HG02642 (cell line): ENCODE measurements at regions not wholly inside any gene's neighbourhood (a gene's known extent, or its start where the extent isn't known, plus 50 kb on each side); places are given as distances from the start of the nearest gene placed in this dataset.
A peak's percentile ranks its signal among the peaks of the same experiment; 100 is the strongest.

Experiments used
- ATAC-seq: cut with Tn5 transposase; IDR thresholded peaks from one replicate; pipeline ENCODE4 v1.9.1; 2021; ENCODE audit warnings: mild to moderate bottlenecking; ENCODE audit not compliant: unreplicated experiment, poor library complexity

DNA sequence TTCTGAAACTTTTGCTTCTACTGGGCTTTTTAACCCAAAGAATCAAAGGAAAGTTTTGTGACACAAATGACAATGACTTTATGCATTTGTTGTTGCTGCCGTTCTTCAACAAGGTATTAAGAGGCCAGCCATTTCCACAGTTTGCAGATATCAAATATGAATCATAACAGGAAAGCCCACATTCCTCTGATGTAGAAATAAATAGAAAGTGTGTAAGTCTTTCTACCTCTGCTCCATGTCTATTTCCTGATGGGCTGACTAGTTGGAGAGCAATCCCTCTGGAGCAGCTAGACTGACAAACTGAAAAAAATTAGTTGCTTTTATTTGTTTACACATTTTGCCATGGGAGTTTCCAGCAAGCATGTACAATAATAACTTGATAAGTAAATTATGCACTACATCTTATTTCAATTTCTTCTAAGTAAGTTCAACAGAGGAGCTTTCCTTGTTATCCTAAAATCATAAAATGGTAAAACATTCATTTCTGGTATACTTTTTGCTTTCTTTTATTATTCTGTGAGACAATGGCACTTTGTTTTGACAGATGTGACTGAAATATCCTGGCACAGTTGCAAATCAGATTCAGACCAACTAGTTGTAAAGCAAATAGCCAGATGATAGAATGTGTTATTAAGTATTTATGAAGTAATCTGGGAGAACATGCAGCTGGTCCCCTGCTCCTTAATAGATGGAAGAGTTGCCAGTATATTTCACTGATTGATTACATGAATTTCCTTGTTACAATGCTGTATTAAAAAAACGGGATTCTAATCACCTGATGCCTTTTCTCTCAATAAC is 266.7 kb downstream of the METTL4 start:
- ATAC-seq, result no peak

DNA sequence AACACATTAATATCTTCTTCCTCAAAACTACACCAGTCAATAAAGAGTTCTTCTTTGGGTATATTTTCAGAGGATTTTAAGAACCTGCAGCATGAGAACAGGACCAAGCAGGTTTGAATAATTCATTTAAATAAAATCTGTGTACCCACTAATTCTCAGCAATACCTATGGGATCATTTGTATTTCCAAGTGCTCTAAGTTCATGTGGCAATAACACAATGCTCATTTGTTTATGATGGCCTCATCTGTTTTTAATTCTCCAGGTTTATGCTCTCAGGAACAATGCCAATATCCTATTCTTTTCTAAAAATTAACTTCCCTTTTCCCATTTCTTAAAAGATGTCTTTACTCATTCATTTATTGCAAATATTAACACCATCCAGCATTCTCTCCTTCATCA is 264.7 kb downstream of the METTL4 start:
- ATAC-seq, result no peak

GRCh38 chr18:2310886-2311285 is 260.4 kb downstream of the METTL4 start:
- no peak for ATAC-seq

DNA sequence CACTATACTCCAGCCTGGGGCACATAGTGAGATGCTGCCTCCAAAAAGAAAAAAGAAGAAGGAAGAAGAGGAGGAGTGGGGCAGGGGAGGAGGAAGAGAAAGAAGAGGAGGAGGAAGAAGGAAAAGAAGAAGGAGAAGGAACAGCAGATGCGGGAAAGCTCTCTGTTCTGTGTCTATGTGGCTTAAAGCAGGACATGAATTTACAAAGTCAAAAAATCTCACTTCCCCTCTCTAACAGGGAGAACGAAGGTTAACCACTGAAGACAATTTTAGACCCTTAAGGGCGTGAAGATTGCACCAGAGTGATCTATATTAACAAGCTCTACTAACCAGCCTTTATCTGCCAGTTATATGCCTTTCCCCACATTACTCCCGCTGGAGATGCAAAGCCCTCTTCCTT is 258.9 kb downstream of the METTL4 start:
- ATAC-seq, result peak; percentile 67

DNA sequence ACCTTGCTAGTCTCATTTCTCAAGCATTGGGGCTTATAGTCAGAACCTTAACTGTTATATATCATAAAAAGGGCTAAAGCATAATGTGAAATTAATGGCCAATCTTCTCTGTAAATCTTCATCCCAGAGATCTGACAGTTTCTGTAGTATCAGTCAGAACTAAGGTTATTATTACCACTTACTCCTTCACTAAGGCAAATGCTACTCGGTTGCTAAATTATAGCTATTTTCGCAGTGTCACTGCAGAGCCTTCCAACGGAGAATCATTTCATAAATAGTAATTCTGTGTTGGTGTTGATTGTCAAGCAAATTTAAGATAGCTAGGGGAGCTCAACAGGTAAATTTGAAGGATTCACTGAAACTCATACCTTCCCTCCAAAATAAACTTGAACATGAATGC is 258.0 kb downstream of the METTL4 start:
- no peak for ATAC-seq

DNA sequence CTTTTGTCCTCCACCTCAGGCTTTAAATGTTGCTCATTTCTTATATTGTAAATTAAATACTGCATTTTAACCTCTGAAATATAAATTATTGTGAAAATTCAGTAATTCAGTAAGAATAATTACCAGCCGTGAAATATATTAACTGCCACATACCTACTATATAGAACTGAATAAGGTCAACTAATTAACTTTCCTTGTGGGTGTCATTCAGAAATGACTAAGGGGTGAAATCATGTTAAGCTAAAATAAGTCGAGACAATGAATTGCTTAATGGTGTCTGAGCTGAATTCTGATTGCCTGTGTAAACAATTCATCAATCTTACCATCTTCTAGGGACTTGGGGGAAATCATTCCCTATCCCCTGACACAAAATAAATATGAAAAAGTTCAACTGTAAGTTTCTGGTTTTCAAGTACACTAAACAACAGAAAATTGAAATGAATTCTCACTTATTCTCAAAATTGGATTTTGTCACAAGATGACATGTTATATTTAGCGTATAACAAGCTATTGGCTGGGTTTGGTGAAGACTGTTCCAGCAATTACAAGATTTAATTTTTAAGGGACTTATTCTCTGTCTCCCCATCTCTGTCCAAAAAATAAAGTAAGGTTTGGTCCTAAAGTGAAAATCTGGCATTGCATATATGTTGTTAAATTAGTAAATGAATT is 255.1 kb downstream of the METTL4 start:
- no peak for ATAC-seq

- ATAC-seq, result no peak
These were observed 254.3 kb downstream of the METTL4 start for GRCh38 chr18:2316751-2317696.

GRCh38 chr18:2324459-2324858 is 246.8 kb downstream of the METTL4 start:
- no peak for ATAC-seq

DNA sequence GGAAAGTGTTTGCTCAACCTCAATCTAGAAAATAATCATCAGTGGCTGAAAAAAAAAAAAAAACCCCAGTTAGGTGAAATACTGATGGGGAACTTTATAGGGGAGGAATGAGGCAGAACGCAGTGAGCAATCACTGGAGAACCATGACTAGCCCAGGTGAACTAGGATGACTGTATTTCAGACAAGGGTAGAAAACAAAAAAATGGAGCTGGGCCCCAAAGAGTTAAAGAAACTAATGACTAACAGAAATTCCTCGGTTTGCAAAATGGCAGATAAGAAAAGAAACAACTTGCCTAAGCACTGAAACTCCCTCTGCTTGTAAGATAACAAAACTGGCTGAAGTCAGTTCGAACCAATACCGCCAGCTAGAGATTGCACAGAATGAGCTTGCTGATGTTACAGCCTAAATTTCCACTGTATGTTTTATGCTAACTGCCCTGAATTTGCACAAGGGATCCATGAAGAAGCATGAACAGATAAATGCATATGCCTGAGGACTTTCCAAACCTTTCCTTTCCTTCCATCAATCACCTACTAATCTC is 245.9 kb downstream of the METTL4 start:
- ATAC-seq, result no peak

DNA sequence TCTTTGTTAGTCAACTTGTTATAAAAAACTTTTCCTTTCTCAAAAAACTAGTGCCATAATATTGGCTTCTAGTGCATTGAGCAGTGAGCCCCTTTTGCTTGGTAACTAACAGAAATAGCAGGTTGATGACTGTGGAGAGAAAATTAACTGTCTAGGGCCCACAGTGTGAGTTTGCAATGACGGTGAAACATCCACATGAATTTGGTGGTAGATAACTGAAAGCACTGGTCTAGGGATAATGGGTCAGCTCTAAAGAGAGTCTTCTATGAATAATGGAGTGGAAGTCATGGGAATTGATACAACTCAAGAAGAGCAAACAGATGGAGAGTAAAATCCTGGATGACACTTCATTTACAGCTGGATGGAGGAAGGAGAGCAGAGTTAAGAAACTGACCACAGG is 245.4 kb downstream of the METTL4 start:
- ATAC-seq, result no peak

DNA sequence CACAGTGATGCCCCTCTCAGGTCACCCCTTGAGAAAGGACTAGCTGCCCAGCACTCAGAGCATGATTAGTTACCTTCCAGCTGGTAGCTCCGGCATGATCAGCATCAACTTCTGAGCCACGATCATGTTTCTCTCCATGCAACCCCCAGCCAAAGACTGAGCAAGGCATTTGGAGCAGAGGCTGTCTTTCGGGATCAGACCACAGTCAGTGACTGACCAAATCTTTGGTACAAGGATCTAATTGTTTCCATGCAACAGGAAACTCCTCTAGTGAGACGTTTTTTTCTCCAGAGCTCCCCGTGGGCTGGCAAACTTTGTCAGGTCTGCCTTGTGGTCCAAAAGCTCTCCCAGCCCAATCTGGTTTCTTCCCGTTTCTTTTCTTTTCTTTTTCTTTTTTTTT is 244.3 kb downstream of the METTL4 start:
- no peak for ATAC-seq

GRCh38 chr18:2330764-2331163 is 240.5 kb downstream of the METTL4 start:
- no peak for ATAC-seq

DNA sequence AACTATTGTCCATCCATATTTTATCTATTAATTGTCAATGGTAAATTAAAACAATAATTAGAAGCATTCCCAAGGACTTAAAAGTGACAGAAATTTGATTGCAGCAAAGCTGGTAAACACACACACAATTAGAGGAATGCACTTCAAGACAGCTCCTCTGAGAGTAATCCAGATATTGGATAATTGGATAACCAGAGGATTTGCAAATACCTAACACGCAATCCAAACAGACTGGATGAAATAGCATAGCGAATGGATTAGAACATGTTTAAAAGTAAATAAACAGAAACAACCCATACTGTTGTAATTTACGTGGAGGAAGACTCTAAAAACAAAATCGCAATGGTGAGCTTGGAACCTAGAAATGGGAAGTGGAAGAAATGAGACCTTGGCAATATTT is 239.8 kb downstream of the METTL4 start:
- no peak for ATAC-seq

- no peak for ATAC-seq
These were observed 234.5 kb downstream of the METTL4 start for GRCh38 chr18:2336690-2337392.

DNA sequence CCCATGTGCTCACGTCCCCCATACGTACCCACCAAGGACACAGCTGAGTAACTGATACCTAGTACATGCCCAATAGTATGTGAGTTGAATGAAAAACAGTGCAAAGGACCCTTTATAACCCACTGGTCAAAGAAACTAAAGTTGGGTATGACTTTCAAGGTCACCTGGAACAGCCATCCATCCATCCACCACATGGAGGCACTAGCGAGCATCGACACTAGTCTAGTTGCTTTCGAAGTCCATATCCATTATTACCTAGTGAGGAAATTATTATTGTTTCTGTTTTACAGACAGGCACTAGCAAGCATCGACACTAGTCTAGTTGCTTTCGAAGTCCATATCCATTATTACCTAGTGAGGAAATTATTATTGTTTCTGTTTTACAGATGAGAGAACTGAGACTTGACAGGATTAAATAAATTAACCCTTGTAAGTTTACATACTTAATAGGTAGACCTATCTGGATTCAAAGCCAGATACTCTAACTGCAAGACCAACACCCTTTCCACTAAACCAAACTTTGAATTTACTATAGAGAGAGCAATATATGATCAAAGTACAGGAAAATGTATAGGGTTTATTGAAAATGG is 233.7 kb downstream of the METTL4 start:
- ATAC-seq, result peak; percentile 93

- ATAC-seq, result no peak
These were observed 232.7 kb downstream of the METTL4 start for GRCh38 chr18:2338601-2339000.

- no peak for ATAC-seq
These were observed 231.0 kb downstream of the METTL4 start for GRCh38 chr18:2340335-2340734.

DNA sequence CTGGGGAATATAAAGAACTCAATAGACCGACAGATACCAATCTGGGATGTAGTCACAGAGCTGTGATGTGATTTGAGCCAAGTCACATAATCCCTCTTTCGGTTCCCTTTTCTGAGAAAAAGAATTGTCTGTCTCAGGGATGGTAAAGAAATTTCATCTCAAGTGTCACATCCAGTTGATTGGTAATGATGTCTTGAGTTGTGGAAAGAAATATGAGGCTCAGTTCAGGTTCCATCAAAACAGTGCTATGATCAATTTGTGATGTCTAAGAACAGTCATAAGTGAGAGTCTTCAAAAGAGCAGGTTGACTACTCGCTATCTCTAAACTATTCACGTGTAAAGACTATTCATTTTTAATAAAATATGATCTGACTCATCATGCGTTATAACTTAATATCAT is 223.3 kb downstream of the METTL4 start:
- no peak for ATAC-seq

DNA sequence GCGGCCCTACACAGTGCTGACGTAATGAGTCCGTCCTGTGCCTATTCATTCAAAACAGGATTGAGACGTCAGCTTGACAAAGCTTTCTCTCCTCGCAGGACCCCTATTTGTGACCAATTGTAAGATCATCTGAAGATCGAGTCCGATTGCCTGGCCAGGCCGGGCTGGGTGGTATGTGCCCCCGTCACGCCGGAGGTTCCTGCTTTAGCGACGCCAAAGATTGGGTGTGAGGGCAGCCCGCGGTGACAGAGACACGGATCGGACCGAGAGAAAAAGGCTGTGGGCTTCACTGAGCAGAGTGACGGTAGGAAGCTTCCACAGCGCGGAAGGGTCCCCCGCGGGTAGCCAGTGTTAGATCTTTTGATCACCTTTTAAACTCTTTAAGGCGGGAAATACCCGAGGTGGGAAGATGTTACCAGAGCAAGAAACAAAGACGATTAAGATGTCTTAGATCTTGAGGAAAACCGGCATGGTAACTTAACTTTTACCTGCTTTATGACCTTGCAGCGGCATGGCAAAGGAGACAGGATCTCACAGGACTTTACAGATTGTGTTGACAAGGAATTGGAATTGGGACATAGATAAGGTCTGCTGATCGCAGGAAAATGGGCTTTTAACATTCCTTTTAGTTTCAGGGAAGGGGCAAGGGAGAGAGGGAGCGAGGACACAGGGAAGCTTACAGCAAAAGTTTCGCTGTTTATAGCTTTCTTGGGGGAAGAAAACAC is 220.0 kb downstream of the METTL4 start:
- no peak for ATAC-seq
